HG02610 (cell line): ENCODE measurements at regions not wholly inside any gene's neighbourhood (a gene's known extent, or its start where the extent isn't known, plus 50 kb on each side); places are given as distances from the start of the nearest gene placed in this dataset.
"Not testable (repeated sequence)": the region's sequence is repeated elsewhere in the genome, so short reads cannot be mapped to it uniquely, and the experiment has no call there.

Source experiments
- ATAC-seq: cut with Tn5 transposase; IDR thresholded peaks from one replicate; pipeline ENCODE4 v1.9.1; 2021; ENCODE audit warnings: mild to moderate bottlenecking, moderate library complexity; ENCODE audit not compliant: unreplicated experiment

DNA sequence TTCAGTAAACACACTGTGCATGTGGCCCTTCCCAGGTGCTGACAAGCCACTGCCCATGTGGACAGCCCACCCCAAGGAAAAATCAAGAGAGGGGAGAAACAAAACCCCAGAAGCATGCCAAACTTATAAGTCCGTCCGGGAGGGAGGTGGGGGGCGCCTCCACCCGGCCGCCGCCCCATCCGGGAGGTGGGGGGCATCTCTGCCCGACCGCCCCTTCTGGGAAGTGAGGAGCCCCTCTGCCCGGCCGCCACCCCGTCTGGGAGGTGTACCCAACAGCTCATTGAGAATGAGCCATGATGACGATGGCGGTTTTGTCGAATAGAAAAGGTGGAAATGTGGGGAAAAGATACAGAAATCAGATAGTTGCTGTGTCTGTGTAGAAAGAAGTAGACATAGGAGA is 53.8 kb upstream of the C2CD4B start:
- no peak for ATAC-seq

DNA sequence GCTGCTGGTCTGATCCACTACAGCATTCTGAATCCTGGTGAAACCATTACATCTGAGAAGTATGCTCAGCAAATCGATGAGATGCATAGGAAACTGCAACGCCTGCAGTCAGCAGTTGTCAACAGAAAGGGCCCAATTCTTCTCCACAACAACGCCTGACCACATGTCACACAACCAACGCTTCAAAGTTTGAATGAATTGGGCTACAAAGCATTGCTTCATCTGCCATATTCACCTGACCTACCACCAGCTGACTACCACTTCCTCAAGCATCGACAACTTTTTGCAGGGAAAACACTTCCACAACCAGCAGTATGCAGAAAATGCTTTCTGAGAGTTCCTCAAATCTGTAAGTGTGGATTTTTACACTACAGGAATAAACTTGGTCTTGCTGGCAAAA is 54.7 kb upstream of the C2CD4B start:
- ATAC-seq, result no peak

DNA sequence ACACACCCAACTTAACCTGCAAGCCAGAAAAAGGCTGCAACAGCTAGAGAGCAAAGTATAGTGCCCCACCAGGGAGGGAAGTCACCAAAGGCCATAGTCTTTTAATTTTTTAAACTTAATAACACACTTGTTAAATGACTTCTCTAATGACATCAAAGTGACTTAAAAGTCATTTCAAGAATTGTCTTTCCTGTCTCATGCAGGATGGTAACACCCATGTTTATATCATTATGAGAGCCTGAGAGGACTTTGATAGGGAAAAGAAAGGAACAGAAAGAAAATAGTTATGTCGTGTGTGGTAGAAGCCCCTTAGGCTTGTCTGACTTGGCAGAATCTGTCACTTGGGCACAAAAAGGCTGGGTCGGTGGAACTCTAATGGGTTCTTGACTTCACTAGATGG is 57.9 kb upstream of the C2CD4B start:
- no peak for ATAC-seq

DNA sequence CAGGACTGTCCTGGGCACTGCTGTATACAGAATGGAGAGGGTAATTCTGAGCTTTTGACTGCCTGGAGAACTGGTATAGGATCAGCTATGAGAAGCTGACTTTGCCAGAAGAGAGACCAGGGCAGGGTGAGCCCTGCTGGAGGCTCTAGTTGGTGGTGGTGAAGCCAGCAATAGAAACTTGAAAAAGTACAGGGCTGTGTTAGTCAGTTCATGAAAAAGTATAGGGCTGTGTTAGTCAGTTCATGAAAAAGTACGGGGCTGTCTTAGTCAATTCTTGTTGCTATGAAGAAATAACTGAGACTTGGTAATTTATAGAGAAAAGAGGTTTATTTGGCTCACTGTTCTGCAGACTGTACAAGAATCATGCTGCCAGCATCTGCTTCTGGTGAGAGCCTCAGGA is 63.5 kb upstream of the C2CD4B start:
- ATAC-seq, result no peak

DNA sequence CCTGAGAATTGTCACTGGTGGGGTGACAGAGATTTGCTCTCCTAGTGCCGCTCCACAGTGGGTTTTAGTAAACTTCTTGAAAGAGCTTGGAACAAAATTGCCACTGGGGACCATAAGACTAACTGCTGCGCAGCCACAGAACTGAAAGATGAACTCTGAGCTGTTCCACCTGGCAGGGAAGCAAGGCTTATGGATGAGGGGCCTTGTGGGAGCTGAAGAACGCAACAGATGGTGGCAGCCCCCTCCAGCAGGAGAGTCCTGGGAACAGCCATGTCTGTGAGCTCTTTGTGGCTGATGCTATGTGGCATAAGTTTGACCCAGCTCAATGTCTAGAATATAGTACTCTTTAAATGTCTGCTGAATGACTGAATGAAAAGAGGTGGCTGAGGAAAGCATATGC is 66.8 kb upstream of the C2CD4B start:
- no peak for ATAC-seq

DNA sequence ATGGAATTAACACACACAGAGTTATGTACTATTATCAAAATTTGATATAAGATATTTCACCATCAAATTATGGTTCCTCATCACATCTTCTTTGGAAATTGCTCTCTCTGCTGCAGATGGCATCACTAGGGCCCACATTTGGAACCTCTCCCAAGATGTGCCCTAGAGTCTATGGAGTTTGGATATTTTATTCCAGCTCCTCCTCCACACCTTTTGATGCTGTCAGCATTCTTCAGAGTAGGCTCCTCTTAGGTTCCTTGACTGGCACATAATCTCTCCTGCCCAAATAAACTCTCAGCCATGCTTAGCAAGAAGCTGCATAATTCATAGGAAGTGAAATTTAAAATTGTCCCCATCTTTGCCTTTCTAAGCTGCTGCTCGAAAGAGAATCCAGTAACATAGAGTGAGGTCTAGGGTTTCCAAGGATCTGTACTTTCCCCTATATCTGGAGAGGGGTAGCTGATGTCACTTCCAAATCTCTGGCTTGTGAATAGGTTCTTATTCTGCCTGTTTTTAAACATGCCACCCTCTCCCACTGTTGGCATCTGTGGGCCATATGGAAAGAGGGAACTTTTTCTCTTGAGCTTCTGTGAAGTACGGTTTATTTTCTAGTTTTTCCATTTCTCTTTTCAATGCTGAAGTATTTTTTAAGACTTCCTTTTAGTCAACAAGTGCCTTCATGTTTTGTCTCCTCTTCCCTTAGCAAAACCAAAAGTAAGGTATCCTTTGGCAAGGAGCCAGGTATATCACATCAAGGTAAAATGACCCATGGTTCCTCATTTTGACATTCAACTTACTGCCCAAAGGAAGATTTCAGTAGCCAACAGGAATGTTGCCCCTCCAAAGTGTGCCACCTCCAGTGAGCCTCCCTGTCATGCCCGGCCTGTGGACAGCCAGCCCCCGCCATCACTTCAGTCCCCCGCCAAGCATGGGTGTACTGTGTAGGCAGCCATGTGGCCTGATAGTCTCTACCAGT is 75.3 kb upstream of the C2CD4B start:
- ATAC-seq, result no peak

DNA sequence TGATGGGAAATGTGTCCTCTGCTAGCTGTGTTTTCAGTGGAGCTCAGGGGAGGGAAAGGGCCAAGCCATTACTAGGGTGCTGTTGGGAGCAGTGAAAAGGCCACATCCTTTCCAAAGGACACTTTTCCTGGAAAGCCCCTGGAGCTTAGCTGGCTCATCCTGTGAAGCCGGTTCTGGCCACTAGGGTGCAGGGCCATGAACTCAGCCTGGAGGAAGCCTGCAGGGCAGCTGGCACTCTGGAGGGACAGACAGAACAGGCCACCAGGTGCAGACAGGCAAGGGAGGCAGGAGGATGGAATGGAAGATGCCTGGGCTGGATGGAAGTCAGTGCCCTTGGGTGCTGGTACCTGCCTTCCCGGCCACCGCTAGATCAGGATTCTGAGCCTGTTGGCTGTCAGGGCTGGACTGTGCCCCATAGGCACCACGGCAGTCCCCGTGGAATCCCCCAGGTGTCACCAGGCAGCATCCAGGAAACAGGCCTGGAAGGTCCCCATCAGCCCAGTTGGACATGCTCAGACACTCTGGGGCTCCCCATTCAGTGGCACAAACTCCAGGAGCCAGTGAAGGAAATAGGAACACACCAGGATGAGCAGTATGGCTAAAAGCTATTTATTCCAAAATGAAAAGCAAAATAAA is 76.2 kb upstream of the C2CD4B start:
- ATAC-seq, result no peak

DNA sequence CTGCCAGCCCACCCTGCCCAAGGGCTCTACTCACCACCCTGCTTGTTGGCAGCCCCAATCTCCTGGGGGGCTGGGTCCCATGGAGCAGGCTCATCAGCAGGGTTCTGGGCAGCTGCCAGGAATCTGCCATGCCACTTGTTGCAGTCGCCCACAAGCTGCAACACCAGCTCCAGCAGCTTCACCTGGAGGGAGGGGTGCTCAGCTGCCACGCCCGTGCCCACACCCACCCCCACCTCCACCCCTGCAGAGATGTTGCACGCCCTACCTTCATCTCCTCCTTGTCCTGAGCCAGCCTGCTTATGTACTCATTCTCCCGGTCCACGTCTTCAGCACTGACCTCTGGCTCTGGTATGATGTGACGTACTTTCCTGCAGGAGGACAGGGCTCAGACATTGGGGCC is 77.9 kb upstream of the C2CD4B start:
- no peak for ATAC-seq

DNA sequence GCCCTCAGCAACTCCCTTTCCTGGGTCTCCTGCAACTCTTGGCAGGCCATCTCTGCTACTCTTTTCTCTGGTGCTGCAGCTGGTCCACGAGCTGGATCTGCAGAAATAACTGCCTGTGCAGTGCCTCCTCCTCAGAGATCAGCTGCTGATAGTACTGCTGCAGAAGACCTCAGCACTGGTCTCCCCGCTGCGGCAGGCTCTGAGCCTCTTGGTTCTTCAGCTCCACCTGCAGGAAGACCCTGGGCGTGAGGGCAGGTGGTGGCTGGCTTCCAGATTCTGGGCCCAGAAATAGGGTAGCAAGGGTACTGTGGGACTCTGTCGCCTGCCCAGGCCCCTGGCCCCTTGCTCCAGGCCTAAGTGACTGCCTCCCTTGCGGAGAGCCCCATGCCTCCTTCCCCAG is 79.7 kb upstream of the C2CD4B start:
- ATAC-seq, result no peak

DNA sequence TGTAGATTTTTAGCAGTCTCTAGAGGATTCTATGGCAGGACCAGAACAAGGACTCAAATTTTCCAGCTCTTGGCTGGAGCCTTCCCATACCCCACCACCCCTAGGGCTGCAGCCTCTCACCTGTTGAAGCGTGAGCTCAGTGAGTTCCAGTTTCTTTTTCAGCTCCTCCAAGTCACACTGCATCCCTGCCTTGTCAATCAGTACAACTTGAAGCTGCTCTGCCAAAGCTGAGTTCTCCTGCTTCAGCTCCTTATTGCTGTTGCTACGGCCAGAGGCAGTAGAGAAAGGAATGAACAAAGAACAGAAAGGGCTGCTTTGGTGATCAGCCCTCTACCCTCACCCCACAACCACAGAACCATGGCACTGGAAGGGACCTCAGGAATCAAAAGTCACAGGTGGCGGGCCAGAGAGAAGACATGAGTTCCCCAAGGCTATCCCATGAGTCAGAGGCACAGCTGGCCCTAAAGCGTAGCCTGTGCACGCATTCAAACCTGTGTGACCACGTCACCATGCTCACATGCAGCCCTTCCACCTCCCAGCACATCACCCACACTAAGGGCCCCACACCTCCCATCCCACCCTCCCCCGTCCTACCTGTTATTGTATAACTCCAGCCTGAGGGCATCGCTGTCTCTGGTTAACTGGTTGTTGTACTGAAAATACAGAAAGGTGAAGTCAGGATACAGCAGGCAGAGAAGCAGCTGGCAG is 83.3 kb upstream of the C2CD4B start:
- ATAC-seq, result no peak

DNA sequence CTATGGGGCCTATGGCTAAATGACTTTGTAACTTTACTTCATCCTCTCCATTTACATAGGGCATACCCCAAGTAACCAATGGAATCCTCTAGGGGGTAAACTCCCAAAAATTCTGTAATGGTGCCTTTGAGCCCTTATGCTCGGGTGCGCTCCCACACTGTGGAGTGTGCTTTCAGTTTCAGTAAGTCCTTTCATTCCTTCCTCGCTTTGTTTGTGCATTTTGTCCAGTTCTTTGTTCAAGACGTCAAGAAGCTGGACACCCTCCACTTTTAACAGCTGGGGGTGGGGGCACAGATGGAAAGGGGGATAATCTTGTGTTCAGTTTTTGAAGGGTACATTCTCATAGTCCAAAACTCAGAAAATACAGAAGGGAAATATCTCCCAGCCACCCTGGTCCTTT is 84.4 kb upstream of the C2CD4B start:
- no peak for ATAC-seq

DNA sequence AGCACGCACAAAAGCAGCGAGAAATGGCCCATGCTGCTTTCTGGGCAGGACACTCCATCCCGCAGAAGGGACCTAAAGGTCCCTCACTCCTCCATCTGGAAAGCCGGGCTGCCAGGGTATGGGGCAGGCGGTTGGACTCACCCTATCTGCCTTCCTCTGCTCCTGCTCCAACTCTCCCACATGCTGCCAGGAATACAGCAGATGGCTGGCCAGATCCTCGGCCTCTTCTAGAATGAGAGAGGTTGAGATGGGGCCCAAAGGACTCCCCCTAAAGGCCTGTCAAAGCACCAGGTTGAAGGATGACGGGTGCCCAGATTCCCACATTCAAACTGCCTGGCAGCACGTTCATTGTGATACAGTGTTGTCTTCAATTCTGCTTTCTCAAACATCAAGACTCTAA is 85.1 kb upstream of the C2CD4B start:
- no peak for ATAC-seq

DNA sequence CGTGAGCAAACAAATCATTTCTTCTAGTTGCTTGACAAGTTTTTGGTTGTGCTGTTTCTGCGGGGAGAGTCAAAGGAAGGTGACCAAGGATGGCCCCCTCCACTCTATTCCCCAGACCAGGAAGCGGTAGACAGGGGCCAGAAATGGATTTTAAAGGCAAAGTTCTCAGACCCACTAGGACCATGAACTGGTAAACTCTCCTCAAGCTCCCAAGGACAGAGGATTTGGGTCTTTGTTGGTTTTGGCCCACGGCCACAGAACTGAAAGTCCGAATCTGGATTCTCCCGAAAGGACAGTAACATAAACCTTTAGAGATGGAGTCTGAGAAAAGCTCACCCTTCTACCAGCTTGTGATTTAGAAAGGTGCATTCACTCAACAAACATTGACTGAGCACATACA is 85.9 kb upstream of the C2CD4B start:
- ATAC-seq, result no peak

DNA sequence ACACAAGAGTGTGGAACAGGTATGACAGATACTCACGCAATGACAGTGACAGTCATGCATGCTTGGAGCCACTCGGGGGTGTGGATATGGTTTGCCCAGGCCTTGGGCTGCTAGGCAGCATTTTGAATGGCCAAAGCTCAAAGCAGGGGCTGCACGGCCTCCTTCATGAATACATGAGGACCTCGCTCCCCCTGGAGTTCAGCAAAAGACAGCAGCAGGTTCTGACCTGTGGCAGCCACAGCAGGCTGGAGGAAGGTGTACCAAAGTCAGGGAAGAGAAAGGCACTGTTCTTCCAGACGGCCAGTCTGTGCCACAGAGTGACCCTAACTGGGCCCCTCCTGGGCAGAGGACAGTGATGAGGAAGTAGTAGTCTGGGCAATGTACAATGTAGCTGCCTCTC is 88.2 kb upstream of the C2CD4B start:
- ATAC-seq, result no peak

DNA sequence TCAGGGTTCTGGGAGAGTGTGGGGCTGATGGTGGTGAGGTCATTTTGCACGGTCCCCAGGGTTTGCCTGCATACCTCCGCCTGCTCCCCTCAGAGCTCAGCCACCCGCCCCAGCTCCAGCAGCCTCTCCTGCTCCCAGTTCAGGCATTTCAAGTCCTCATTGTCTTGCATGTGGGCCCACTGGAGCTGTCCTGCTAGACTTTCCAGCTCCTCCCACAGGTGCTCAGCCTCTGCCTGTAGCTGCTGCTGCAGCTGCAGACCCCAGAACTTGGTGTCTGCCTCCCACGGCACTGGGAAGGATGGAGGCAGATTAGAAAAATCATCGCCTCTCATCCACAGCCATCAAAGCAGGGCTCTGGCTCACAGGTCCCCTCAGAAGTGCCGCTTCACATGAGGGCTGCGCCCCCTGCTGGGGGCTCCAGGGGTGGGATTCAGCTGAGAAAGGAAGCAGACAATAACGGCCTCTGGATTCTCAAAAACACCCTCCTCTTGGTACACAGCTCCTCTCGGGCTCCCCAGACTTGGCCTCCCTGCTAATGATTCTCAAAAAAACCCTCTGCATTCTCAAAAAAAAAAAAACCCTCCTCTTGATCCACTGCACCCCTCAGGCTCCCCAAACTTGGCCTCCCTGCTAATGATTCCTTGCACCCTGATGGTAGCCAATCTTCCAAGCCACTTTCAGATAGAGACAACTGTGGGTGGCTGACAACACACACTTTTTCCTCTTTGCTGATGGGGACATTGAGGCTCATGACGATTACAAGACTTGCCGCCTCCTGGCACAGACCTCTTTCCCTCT is 89.3 kb upstream of the C2CD4B start:
- no peak for ATAC-seq

DNA sequence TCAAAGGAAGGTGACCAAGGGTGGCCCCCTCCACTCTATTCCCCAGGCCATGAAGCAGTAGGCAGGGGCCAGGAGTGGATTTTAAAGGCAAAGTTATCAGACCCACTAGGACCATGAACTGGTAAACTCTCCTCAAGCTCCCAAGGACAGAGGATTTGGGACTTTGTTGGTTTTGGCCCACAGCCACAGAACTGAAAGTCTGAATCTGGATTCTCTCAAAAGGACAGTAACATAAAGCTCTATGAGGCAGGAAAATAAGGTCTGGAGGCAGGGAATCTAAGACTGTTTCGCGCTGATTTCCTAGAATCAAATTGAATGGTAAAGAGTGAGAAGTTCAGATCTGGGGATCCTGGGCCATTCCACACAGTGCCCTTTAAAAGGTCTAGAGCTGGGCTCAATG is 91.3 kb upstream of the C2CD4B start:
- ATAC-seq, result not testable (repeated sequence)

DNA sequence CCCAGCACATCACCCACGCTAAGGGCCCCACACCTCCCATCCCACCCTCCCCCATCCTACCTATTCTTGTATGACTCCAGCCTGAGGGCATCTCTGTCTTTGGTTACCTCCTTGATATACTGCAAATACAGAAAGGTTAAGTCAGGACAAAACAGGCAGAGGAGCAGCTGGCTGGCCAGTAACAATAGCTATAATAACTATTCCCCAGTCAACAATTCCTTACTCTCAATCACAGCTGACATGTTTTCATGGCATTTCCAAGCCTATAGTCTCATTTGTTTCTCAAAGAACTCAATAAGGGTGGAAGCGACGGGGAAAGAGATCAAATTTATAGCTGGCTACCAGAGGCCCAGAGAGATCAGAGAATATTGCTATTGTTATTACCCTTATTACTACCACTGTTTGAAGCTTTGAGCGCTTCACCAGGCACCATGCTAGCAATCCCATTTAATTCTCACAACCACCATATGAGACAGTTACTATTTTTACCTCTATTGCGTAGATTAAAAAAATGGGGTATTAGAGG is 93.0 kb upstream of the C2CD4B start:
- no peak for ATAC-seq

DNA sequence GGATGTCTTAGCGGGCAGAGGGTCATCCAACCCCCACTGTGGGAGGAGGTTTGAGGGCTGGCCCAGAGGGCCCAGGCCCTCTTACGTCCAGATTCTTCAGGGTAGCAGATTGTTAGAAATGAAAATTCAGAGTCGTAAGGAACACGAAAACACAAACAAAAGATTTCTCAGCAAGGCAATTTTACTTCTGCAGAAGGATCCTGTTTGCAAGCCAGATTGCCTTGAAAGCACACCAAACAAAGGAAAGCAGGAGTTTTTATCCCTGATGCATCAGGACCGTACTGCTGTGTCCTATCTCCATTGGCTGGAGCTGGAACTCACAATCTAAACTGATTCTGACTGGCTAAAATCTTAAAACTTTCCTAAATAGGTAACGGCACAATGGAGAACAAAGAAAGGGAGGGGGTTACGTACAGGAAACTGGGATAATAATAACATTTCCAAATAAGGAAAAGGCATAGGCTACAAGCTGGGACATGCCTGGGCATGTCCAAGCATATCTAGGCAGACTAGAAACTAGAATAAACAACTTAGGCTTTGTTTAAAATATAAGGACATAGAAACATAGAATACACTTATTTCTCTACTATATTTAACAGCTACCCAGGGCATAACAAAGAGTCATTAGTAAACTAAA is 97.3 kb upstream of the C2CD4B start:
- ATAC-seq, result no peak

DNA sequence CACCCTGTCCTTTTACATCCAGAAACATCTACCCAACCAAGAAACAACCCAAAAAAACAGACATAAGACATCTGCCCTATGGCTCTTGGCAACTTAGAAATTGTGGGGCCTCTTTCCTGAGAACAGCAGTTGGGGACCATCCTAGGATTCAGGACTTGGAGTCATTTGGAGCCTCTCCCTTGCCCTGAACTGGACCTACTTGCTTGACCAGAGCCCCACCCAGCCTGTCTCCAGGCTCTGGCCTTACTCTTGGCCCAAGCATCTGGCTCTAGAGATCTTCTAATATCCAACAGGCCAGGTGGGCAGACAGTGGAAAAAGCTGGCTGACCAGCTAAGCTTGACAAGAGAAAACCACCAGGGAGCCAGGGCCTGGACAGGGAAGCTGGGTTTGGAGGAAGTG is 99.1 kb upstream of the C2CD4B start:
- no peak for ATAC-seq

DNA sequence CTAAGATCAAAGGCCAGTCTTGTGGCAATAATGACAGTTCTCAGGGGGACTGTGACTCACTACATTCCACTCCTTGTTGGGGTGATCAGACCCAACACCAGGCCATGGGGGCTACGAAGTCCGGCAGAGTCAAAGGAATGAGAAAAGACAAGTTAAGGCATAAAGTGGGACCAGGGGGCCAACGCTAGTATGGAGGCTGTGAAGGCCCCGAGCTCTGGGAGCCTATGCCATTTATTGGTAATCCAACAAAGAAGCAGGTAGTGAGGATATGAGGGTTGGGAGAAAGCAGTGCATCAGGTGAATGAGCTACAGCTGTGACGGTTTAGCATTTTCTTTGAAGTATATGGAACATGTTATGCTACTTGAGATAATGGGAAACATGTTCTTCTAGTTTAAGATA is 104.4 kb upstream of the C2CD4B start:
- ATAC-seq, result no peak
